ENCODE measurements at regions not wholly inside any gene's neighbourhood (a gene's known extent, or its start where the extent isn't known, plus 50 kb on each side); places are given as distances from the start of the nearest gene placed in this dataset.

GRCh38 chr2:16408331-16409005, 257.2 kb downstream of the CYRIA start:
- no peak for DNase-seq

- DNase-seq: no peak
These were observed 258.3 kb downstream of the CYRIA start for GRCh38 chr2:16407358-16407757.

- no peak for DNase-seq
These were observed 258.9 kb downstream of the CYRIA start for GRCh38 chr2:16406496-16407289.

- DNase-seq: no peak
These were observed 260.1 kb downstream of the CYRIA start for GRCh38 chr2:16405551-16405950.

GRCh38 chr2:16404551-16405300, 260.9 kb downstream of the CYRIA start:
- no peak for DNase-seq

- DNase-seq: no peak
These were observed 261.5 kb downstream of the CYRIA start for GRCh38 chr2:16404146-16404545.

GRCh38 chr2:16402891-16403290, 262.7 kb downstream of the CYRIA start:
- DNase-seq: no peak

- DNase-seq: no peak
These were observed 263.8 kb downstream of the CYRIA start for GRCh38 chr2:16401761-16402300.

- no peak for DNase-seq
These were observed 265.5 kb downstream of the CYRIA start for GRCh38 chr2:16400127-16400623.

- no peak for DNase-seq
These were observed 267.1 kb downstream of the CYRIA start for GRCh38 chr2:16398486-16399043.

- DNase-seq: no peak
These were observed 267.8 kb downstream of the CYRIA start for GRCh38 chr2:16397681-16398475.

GRCh38 chr2:16396986-16397385, 268.6 kb downstream of the CYRIA start:
- no peak for DNase-seq

- DNase-seq: no peak
These were observed 269.5 kb downstream of the CYRIA start for GRCh38 chr2:16396171-16396570.

GRCh38 chr2:16395601-16396000, 270.0 kb downstream of the CYRIA start:
- DNase-seq: no peak

GRCh38 chr2:16394986-16395550, 270.6 kb downstream of the CYRIA start:
- no peak for DNase-seq

- no peak for DNase-seq
These were observed 271.3 kb downstream of the CYRIA start for GRCh38 chr2:16394072-16394985.

GRCh38 chr2:16393500-16394071, 272.0 kb downstream of the CYRIA start:
- DNase-seq: no peak

GRCh38 chr2:16392647-16393499, 272.8 kb downstream of the CYRIA start:
- DNase-seq: no peak

- DNase-seq: no peak
These were observed 273.6 kb downstream of the CYRIA start for GRCh38 chr2:16391986-16392385.
